HG02798 (cell line): ENCODE measurements at regions not wholly inside any gene's neighbourhood (a gene's known extent, or its start where the extent isn't known, plus 50 kb on each side); places are given as distances from the start of the nearest gene placed in this dataset.
"Not testable (repeated sequence)": the region's sequence is repeated elsewhere in the genome, so short reads cannot be mapped to it uniquely, and the experiment has no call there.

ENCODE experiments used
- ATAC-seq: cut with Tn5 transposase; IDR thresholded peaks from one replicate; pipeline ENCODE4 v1.9.1; 2021; ENCODE audit warnings: mild to moderate bottlenecking; ENCODE audit not compliant: unreplicated experiment, poor library complexity

GRCh38 chr5:32842813-32843530, 131.9 kb downstream of the NPR3 start:
- no peak for ATAC-seq

GRCh38 chr5:32843531-32843895, 132.4 kb downstream of the NPR3 start:
- no peak for ATAC-seq

- no peak for ATAC-seq
Observed at GRCh38 chr5:32845171-32845570, 134.1 kb downstream of the NPR3 start.

GRCh38 chr5:32848120-32848519, 137.0 kb downstream of the NPR3 start:
- ATAC-seq: no peak

GRCh38 chr5:32848681-32849080, 137.6 kb downstream of the NPR3 start:
- ATAC-seq: no peak

- ATAC-seq: no peak
Observed at GRCh38 chr5:32850817-32851496, 139.8 kb downstream of the NPR3 start.

GRCh38 chr5:32851559-32852173, 140.5 kb downstream of the NPR3 start:
- no peak for ATAC-seq

GRCh38 chr5:32852535-32852934, 141.4 kb downstream of the NPR3 start:
- no peak for ATAC-seq

- no peak for ATAC-seq
Observed at GRCh38 chr5:32852976-32853375, 141.9 kb downstream of the NPR3 start.

GRCh38 chr5:32854473-32854872, 143.4 kb downstream of the NPR3 start:
- no peak for ATAC-seq

GRCh38 chr5:32859211-32859641, 148.1 kb downstream of the NPR3 start:
- ATAC-seq: no peak

- no peak for ATAC-seq
Observed at GRCh38 chr5:32865475-32865874, 154.4 kb downstream of the NPR3 start.

- no peak for ATAC-seq
Observed at GRCh38 chr5:32866138-32866537, 155.0 kb downstream of the NPR3 start.

- ATAC-seq: no peak
Observed at GRCh38 chr5:32869216-32869615, 158.1 kb downstream of the NPR3 start.

- ATAC-seq: no peak
Observed at GRCh38 chr5:32876791-32877190, 165.7 kb downstream of the NPR3 start.

- not testable (repeated sequence) for ATAC-seq
Observed at GRCh38 chr5:32879364-32879763, 168.2 kb downstream of the NPR3 start.

- no peak for ATAC-seq
Observed at GRCh38 chr5:32880796-32881195, 169.7 kb downstream of the NPR3 start.

- no peak for ATAC-seq
Observed at GRCh38 chr5:32887390-32887789, 176.3 kb downstream of the NPR3 start.

- ATAC-seq: no peak
Observed at GRCh38 chr5:32889078-32889477, 178.0 kb downstream of the NPR3 start.

GRCh38 chr5:32903613-32904012, 192.5 kb downstream of the NPR3 start:
- ATAC-seq: no peak

- no peak for ATAC-seq
Observed at GRCh38 chr5:32908641-32909040, 197.5 kb downstream of the NPR3 start.

- no peak for ATAC-seq
Observed at GRCh38 chr5:32909207-32909606, 198.1 kb downstream of the NPR3 start.
